ENCODE measurements at regions not wholly inside any gene's neighbourhood (a gene's known extent, or its start where the extent isn't known, plus 50 kb on each side); places are given as distances from the start of the nearest gene placed in this dataset.

- TF ChIP-seq ZNF180 (CRISPR knock-in tag; IDR thresholded peaks at IDR 0.05; ENCODE audit: borderline replicate concordance, low read depth) (no peak), ZNF513 (CRISPR knock-in tag; conservative IDR thresholded peaks at IDR 0.05) (no peak), TAF1 (CRISPR knock-in tag; IDR thresholded peaks at IDR 0.05) (no peak), ZNF260 (CRISPR knock-in tag; IDR thresholded peaks at IDR 0.05; ENCODE audit: borderline replicate concordance, low read depth) (no peak), ZNF225 (CRISPR knock-in tag; IDR thresholded peaks at IDR 0.05) (no peak)
Measured at GRCh38 chr5:85549836-85550599, 1067.7 kb upstream of the COX7C start (continued).

- ATAC-seq = no peak
- no peak overlapping the region for H3K4me2 ChIP-seq (ENCODE audit: low read depth, low read length)
- no peak overlapping the region for H3K27ac ChIP-seq (ENCODE audit: extremely low read length, insufficient read depth, low read length)
- H3K36me3 ChIP-seq (replicated peaks in 1 of 2; ENCODE audit: control insufficient read depth in 1 of 2, insufficient read depth in 2 of 2, low read length in 2 of 2) = no peaks in the 10 kb centered on the region
- no peak overlapping the region for H3K4me3 ChIP-seq (replicated peaks in 1 of 3; ENCODE audit: insufficient read depth in 1 of 3, low read depth in 2 of 3, low read length in 3 of 3)
- FAIRE-seq = no peak
- ChIA-PET POLR2A (no interaction called here), CTCF (ENCODE audit: low intra/inter-chr PET ratio, low total read pairs) (no interaction called here)
- H3K9me3 ChIP-seq (ENCODE audit: low read length) = peaks cover 33% of the 10 kb centered on the region
- intact Hi-C loops (cut with micrococcal nuclease; ENCODE audit: unreplicated experiment) (no loop called here), in situ Hi-C loops (cut with HindIII; ENCODE audit: extremely low pct_ligation_motif_present, low pct_unique_long_range_greater_than_20kb) (no loop called here)
- WGBS (ENCODE audit: low lambda C conversion rate) = 40% methylated on average over 1 of the region's 3 CpGs
- no peak overlapping the region for H3K9ac ChIP-seq (ENCODE audit: insufficient read depth, low read depth, low read length)
- no peak for DNase-seq (ENCODE audit: low spot score)
- H3K79me2 ChIP-seq (ENCODE audit: insufficient read depth, low read length) = no peaks in the 10 kb centered on the region
- BruUV-seq (replicated peaks) = no TSS peak
- H3K27me3 ChIP-seq (ENCODE audit: control insufficient read depth in 1 of 2, insufficient read depth in 2 of 2, low read length in 2 of 2) = no peaks in the 10 kb centered on the region
- no peaks in the 10 kb centered on the region for H3K4me1 ChIP-seq (ENCODE audit: insufficient read depth, low read length)
- H2AFZ ChIP-seq (ENCODE audit: low read length) = no peak overlapping the region
- H4K20me1 ChIP-seq (ENCODE audit: insufficient read depth, low read length) = no peaks in the 10 kb centered on the region
- TF ChIP-seq AGO2 (optimal IDR thresholded peaks at IDR 0.05; ENCODE audit: low read depth, low read length) (no peak), ZNF589 (CRISPR knock-in tag; conservative IDR thresholded peaks at IDR 0.05) (no peak), ZNF274 (CRISPR knock-in tag; IDR thresholded peaks at IDR 0.05) (no peak), BORCS8-MEF2B (CRISPR knock-in tag; IDR thresholded peaks at IDR 0.05) (no peak), ZNF567 (CRISPR knock-in tag; IDR thresholded peaks at IDR 0.05; ENCODE audit: borderline replicate concordance) (no peak), ZNF234 (CRISPR knock-in tag; conservative IDR thresholded peaks at IDR 0.05) (no peak), ZNF770 (CRISPR knock-in tag; IDR thresholded peaks at IDR 0.05) (no peak), HNF1B (CRISPR knock-in tag; IDR thresholded peaks at IDR 0.05) (no peak), REL (CRISPR knock-in tag; conservative IDR thresholded peaks at IDR 0.05) (no peak), E2F2 (CRISPR knock-in tag; IDR thresholded peaks at IDR 0.05; ENCODE audit: borderline replicate concordance) (no peak), NFYC (CRISPR knock-in tag; IDR thresholded peaks at IDR 0.05) (no peak), KDM2A (CRISPR knock-in tag; IDR thresholded peaks at IDR 0.05; ENCODE audit: borderline replicate concordance, low read depth) (no peak)
Measured at GRCh38 chr5:85556464-85556863, 1061.3 kb upstream of the COX7C start.

All from HepG2 (cell line).